Lung (tissue), 11 donors: ENCODE measurements at regions not wholly inside any gene's neighbourhood (a gene's known extent, or its start where the extent isn't known, plus 50 kb on each side); places are given as distances from the start of the nearest gene placed in this dataset.

ENCODE experiments used
- ATAC-seq: fragments of 200-7000 bp; cut with Tn5 transposase; one replicate; pipeline ENCODE4 v1.9.1; 2020; ENCODE audit warnings: moderate number of reproducible peaks; ENCODE audit not compliant: insufficient read depth, low FRiP score
- DNase-seq, 3 donors: peaks; one replicate each; pipeline ENCODE4 v3.0.0-alpha.2; 2013 to 2017
- H3K27ac ChIP-seq, 2 donors: one replicate each; pipeline ENCODE4 v1.5.1; 2013; ENCODE audit warnings: mild to moderate bottlenecking in 2 of 2, moderate library complexity in 2 of 2, control low read depth in 1 of 2, inconsistent platforms in 1 of 2, low read depth in 1 of 2, low read length in 1 of 2
- H3K27me3 ChIP-seq, 3 donors: one replicate each; pipeline ENCODE4 v1.5.1; 2013; ENCODE audit warnings: low read length in 2 of 3; ENCODE audit not compliant: control insufficient read depth in 3 of 3, insufficient read depth in 3 of 3
- H3K36me3 ChIP-seq, 4 donors: one replicate each; pipeline ENCODE4 v1.5.1; 2013; ENCODE audit warnings: low read length in 4 of 4, mild to moderate bottlenecking in 1 of 4, moderate library complexity in 1 of 4; ENCODE audit not compliant: control insufficient read depth in 4 of 4, insufficient read depth in 4 of 4
- H3K4me1 ChIP-seq, 5 donors: one replicate each; pipeline ENCODE4 v1.5.1; 2013; ENCODE audit warnings: low read length in 5 of 5, mild to moderate bottlenecking in 2 of 5, moderate library complexity in 1 of 5; ENCODE audit not compliant: control insufficient read depth in 5 of 5, insufficient read depth in 5 of 5
- H3K4me3 ChIP-seq: one replicate; pipeline ENCODE4 v1.5.1; 2013; ENCODE audit warnings: mild to moderate bottlenecking, control low read depth, moderate library complexity
- H3K9ac ChIP-seq, 2 donors: one replicate each; pipeline ENCODE4 v1.5.1; 2013; ENCODE audit warnings: low read length in 2 of 2, control low read depth in 1 of 2; ENCODE audit not compliant: insufficient read depth in 1 of 2
- H3K9me3 ChIP-seq, 4 donors: one replicate each; pipeline ENCODE4 v1.5.1; 2013; ENCODE audit warnings: low read length in 3 of 4, mild to moderate bottlenecking in 1 of 4, moderate library complexity in 1 of 4; ENCODE audit not compliant: control insufficient read depth in 4 of 4, insufficient read depth in 3 of 4
- CTCF ChIP-seq: IDR thresholded peaks from 2 replicates; pipeline ENCODE4 v1.5.1; 2012; ENCODE audit warnings: mild to moderate bottlenecking; ENCODE audit errors: control extremely low read depth, extremely low read depth
- WGBS, 2 donors: extraction: QIAGEN DNeasy Blood & Tissue Kit; methylation state at CpG; one replicate each; pipeline ENCODE4 v1.1.7; 2013; 5-methylcytosine and 5-hydroxymethylcytosine counted together
- donor health status: control.
- donor health status: control.
- donor health status: Bipolar disorder and iron deficiency.
- donor health status: healthy.
- donor health status: DM: yes; HTN: yes; CAD: no.

- H3K9me3 ChIP-seq: peaks cover 0 to 5% (median 0%) of the 10 kb centered on the region in 4 donors
- H3K4me3 ChIP-seq: no peak overlapping the region
- no peaks in the 10 kb centered on the region for H3K27me3 ChIP-seq
- H3K36me3 ChIP-seq: no peaks in the 10 kb centered on the region
- 49 to 58% methylated on average over 3 of the region's 3 CpGs for WGBS, 2 donors
- no peak for ATAC-seq
- H3K4me1 ChIP-seq: no peaks in the 10 kb centered on the region
- no peak overlapping the region for H3K9ac ChIP-seq
- no peak for DNase-seq
- H3K27ac ChIP-seq: no peak overlapping the region
- TF ChIP-seq CTCF: no peak
Observed at GRCh38 chr9:74277532-74277931, 219.6 kb upstream of the RORB start.

DNA sequence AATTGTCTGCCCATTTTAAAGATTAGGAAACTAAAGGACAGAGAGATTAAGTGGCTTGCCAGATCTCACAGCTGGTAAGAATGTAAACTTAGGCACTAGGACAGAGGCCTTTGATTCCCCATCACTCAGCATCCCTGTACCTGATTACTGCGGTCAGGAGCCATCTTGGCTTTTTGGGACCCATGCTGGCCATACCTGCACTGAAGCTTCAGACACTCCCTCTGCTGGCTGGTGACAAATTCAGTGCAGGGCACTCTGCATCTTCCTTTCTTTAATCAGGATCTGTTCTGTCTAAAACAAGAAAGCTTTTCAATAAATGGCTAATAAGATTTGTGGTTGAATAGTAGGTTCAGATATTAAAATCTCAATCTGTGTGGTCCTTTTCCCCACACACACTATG lies 215.5 kb upstream of the RORB start:
- ATAC-seq (no peak), DNase-seq (no peak)
- H3K4me1 ChIP-seq: no peaks in the 10 kb centered on the region
- H3K36me3 ChIP-seq: no peaks in the 10 kb centered on the region
- no peaks in the 10 kb centered on the region for H3K27me3 ChIP-seq
- no peak for TF ChIP-seq CTCF
- H3K9me3 ChIP-seq: no peaks in the 10 kb centered on the region
- H3K9ac ChIP-seq: no peak overlapping the region
- 92 to 96% methylated on average over 1 of the region's 1 CpG for WGBS, 2 donors
- no peak overlapping the region for H3K4me3 ChIP-seq
- H3K27ac ChIP-seq: no peak overlapping the region

DNA sequence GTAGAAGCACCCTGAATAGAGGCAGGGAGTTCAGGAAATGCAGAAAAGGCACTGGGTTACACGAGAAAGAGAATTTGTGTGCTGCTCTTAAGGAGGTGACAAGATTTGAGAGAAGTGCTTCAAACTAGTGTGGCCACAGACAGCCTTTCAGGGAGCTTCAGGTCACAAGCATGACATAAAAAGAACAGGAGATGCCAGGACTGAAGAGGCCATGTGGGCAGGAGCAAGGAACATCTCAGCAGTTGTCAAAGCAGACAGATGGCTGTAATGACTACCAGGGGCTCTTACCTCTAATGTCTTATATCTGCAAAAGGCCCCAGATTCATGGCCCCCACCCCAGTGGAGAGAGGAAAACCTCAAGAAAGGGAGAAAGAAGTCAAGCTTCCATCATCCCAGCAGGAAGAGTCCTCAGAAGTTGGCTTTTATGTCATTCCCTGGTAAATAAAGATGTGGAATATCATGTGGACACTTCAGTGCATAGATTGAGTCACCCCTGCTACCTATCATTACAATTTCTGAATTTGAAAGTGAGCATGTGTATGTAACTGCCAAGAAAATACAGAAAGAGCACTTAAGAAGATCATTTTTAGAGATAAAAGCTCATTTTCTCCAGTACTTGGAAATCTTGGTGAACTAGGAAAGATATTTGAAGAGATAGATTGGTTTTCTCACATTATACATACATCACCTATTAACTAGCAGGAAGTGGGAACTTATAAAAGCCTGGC lies 214.4 kb upstream of the RORB start:
- Histone ChIP-seq H3K9me3 (no peaks in the 10 kb centered on the region), H3K4me3 (no peak overlapping the region), H3K4me1 (no peaks in the 10 kb centered on the region), H3K27me3 (no peaks in the 10 kb centered on the region), H3K9ac (no peak overlapping the region), H3K36me3 (no peaks in the 10 kb centered on the region), H3K27ac (no peak overlapping the region)
- ATAC-seq (no peak), DNase-seq (no peak)
- WGBS, 2 donors: 0 to 11% methylated on average over 1 of the region's 1 CpG
- TF ChIP-seq CTCF: no peak
